ENCODE measurements at regions not wholly inside any gene's neighbourhood (a gene's known extent, or its start where the extent isn't known, plus 50 kb on each side); places are given as distances from the start of the nearest gene placed in this dataset.

GRCh38 chr2:7586898-7587297 is 669.7 kb downstream of the RNF144A start:
- no peak for TF ChIP-seq RAD21 (conservative IDR thresholded peaks at IDR 0.05)
- no peak for TF ChIP-seq POLR2AphosphoS5 (IDR thresholded peaks at IDR 0.05)
- no peak for TF ChIP-seq TAF1 (IDR thresholded peaks at IDR 0.05; ENCODE audit: low read depth)
- no peak for TF ChIP-seq SMC3 (conservative IDR thresholded peaks at IDR 0.05; ENCODE audit: poor library complexity)
- no peak for TF ChIP-seq CTCF (IDR thresholded peaks at IDR 0.05; ENCODE audit: poor library complexity, severe bottlenecking)
- TF ChIP-seq REST (IDR thresholded peaks at IDR 0.05; ENCODE audit: borderline replicate concordance): no peak
- TF ChIP-seq EZH2 (IDR thresholded peaks at IDR 0.05; ENCODE audit: borderline replicate concordance, insufficient read depth, low read length, poor library complexity, severe bottlenecking): no peak

Data from neural cell (in vitro differentiated cells).